ENCODE measurements at regions not wholly inside any gene's neighbourhood (a gene's known extent, or its start where the extent isn't known, plus 50 kb on each side); places are given as distances from the start of the nearest gene placed in this dataset.

DNA sequence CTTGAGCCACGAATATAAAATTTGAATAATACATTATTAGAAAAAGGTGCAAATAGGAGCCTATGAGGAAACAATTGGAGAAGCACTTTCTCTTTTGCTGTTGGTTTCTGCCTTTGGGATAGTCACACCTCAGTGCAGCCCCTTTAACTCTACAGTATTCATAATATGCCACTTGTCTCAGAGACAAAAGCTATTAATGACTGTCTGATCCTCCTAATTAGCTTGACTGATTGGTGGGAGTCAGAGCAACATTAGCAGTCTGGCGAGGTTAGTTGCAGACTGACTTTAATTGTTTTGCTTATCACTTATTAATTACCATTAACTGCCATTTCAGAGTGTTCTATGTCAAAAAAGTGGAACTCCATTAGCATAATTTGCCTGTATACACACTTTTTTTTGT lies 225.0 kb upstream of the ARHGEF26 start:
- RAD21 ChIA-PET (ENCODE audit: unreplicated experiment) = interaction anchor here (0.6 kb wide), 1 partner anchor 765 kb away, joined by 3 read pairs; no protein-coding TSS in a partner anchor
- Histone ChIP-seq H3K4me3 (no peak overlapping the region), H3K4me1 (ENCODE audit: control insufficient read depth, insufficient read depth, low read length) (no peaks in the 10 kb centered on the region), H3K27ac (ENCODE audit: control insufficient read depth, insufficient read depth) (no peak overlapping the region), H4K20me1 (ENCODE audit: control insufficient read depth, insufficient read depth) (no peaks in the 10 kb centered on the region), H3K4me2 (ENCODE audit: control insufficient read depth, insufficient read depth) (no peak overlapping the region), H3K9me3 (replicated peaks; ENCODE audit: control insufficient read depth, insufficient read depth, low read length) (no peaks in the 10 kb centered on the region), H3K79me2 (ENCODE audit: control insufficient read depth, insufficient read depth, low read length) (no peaks in the 10 kb centered on the region), H3K9ac (ENCODE audit: control insufficient read depth, insufficient read depth, low read length) (no peak overlapping the region), H2AFZ (ENCODE audit: control insufficient read depth, low read depth, low read length) (no peak overlapping the region), H3K27me3 (replicated peaks in 1 of 2; ENCODE audit: control insufficient read depth in 2 of 2, insufficient read depth in 2 of 2, low read length in 1 of 2) (no peaks in the 10 kb centered on the region), H3K36me3 (ENCODE audit: control insufficient read depth in 2 of 2, insufficient read depth in 2 of 2, low read length in 1 of 2) (no peaks in the 10 kb centered on the region)
- no peak for DNase-seq (ENCODE audit: low read depth, low spot score)
- peak; percentile 53 for ATAC-seq
- SMC1A ChIA-PET (ENCODE audit: uncharacterized antibody, unreplicated experiment) = interaction anchor here (1.3 to 4.3 kb wide), 3 partner anchors 11 to 40 kb away, joined by 4 to 17 read pairs (median 13); no protein-coding TSS in a partner anchor
- intact Hi-C loops (cut with micrococcal nuclease; ENCODE audit: unreplicated experiment) (loop anchor here (5.0 kb wide), 2 partner anchors 39 to 754 kb away; no protein-coding TSS in a partner anchor), in situ Hi-C loops (cut with MboI) (no loop called here)
- FAIRE-seq = no peak
- CTCF ChIA-PET = interaction anchor here (0.9 to 1.2 kb wide), 3 partner anchors 11 to 28 kb away, joined by 3 to 5 read pairs (median 3); no protein-coding TSS in a partner anchor
- BruUV-seq (replicated peaks) = no TSS peak
- 0% methylated on average over 2 of the region's 2 CpGs for WGBS (ENCODE audit: insufficient coverage, insufficient replicate concordance, low lambda C conversion rate, missing lambda C conversion rate)
- POLR2A ChIA-PET = interaction anchor here (1.5 kb wide), 1 partner anchor 9 kb away, joined by 4 read pairs; no protein-coding TSS in a partner anchor
- TF ChIP-seq, protein P1, sequence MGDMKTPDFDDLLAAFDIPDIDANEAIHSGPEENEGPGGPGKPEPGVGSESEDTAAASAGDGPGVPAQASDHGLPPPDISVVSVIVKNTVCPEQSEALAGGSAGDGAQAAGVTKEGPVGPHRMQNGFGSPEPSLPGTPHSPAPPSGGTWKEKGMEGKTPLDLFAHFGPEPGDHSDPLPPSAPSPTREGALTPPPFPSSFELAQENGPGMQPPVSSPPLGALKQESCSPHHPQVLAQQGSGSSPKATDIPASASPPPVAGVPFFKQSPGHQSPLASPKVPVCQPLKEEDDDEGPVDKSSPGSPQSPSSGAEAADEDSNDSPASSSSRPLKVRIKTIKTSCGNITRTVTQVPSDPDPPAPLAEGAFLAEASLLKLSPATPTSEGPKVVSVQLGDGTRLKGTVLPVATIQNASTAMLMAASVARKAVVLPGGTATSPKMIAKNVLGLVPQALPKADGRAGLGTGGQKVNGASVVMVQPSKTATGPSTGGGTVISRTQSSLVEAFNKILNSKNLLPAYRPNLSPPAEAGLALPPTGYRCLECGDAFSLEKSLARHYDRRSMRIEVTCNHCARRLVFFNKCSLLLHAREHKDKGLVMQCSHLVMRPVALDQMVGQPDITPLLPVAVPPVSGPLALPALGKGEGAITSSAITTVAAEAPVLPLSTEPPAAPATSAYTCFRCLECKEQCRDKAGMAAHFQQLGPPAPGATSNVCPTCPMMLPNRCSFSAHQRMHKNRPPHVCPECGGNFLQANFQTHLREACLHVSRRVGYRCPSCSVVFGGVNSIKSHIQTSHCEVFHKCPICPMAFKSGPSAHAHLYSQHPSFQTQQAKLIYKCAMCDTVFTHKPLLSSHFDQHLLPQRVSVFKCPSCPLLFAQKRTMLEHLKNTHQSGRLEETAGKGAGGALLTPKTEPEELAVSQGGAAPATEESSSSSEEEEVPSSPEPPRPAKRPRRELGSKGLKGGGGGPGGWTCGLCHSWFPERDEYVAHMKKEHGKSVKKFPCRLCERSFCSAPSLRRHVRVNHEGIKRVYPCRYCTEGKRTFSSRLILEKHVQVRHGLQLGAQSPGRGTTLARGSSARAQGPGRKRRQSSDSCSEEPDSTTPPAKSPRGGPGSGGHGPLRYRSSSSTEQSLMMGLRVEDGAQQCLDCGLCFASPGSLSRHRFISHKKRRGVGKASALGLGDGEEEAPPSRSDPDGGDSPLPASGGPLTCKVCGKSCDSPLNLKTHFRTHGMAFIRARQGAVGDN (IDR thresholded peaks at IDR 0.05) = no peak
- TF ChIP-seq, protein P2, sequence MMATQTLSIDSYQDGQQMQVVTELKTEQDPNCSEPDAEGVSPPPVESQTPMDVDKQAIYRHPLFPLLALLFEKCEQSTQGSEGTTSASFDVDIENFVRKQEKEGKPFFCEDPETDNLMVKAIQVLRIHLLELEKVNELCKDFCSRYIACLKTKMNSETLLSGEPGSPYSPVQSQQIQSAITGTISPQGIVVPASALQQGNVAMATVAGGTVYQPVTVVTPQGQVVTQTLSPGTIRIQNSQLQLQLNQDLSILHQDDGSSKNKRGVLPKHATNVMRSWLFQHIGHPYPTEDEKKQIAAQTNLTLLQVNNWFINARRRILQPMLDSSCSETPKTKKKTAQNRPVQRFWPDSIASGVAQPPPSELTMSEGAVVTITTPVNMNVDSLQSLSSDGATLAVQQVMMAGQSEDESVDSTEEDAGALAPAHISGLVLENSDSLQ (IDR thresholded peaks at IDR 0.05) = peak; percentile 54
- TF ChIP-seq MTA2 (IDR thresholded peaks at IDR 0.05; ENCODE audit: low read depth) (peak; percentile 83), RB1 (IDR thresholded peaks at IDR 0.05; ENCODE audit: borderline replicate concordance) (no peak)

Data from GM12878 (cell line).